HEK293 (cell line): ENCODE measurements at regions not wholly inside any gene's neighbourhood (a gene's known extent, or its start where the extent isn't known, plus 50 kb on each side); places are given as distances from the start of the nearest gene placed in this dataset.

ENCODE experiments used
- CTCF ChIA-PET: fragments of 350-600 bp; formaldehyde crosslinking; extraction: SDS; loops from one replicate; lab custom pipeline; 2021; ENCODE audit warnings: antibody characterized with exemption; lab: Yijun Ruan, JAX
- POLR2A ChIA-PET: fragments of 300-600 bp; formaldehyde crosslinking; extraction: SDS; loops from one replicate; lab custom pipeline; 2020; ENCODE audit warnings: antibody characterized with exemption, inconsistent platforms; lab: Yijun Ruan, JAX
- H3K27ac ChIP-seq: fragments of 200-500 bp; sonication (Bioruptor generic); 2 replicates; pipeline ENCODE4 v1.5.1; 2014; ENCODE audit warnings: low read depth, low read length, control low read depth, inconsistent platforms; ENCODE audit errors: extremely low read depth
- H3K36me3 ChIP-seq, 2 experiments: fragments of 200-500 bp in 1 of 2; sonication (Bioruptor generic) in 1 of 2; 1 replicate in 1 of 2; 2 replicates in 1 of 2; pipeline ENCODE4 v1.5.1; 2014 to 2017; ENCODE audit warnings: inconsistent platforms in 2 of 2, low read length in 2 of 2; ENCODE audit not compliant: control insufficient read depth in 2 of 2, insufficient read depth in 1 of 2
- H3K4me1 ChIP-seq: fragments of 200-500 bp; sonication (Bioruptor generic); 2 replicates; pipeline ENCODE4 v1.5.1; 2014; ENCODE audit warnings: mild to moderate bottlenecking, low read length, inconsistent platforms; ENCODE audit not compliant: control insufficient read depth, insufficient read depth
- H3K4me3 ChIP-seq: 2 replicates; pipeline ENCODE4 v1.5.1; 2011; ENCODE audit warnings: low read depth, mild to moderate bottlenecking, control low read depth, low read length, moderate library complexity
- H3K9me3 ChIP-seq: fragments of 200-500 bp; sonication (Bioruptor generic); 2 replicates; pipeline ENCODE4 v1.5.1; 2014; ENCODE audit warnings: low read depth, low read length, inconsistent platforms; ENCODE audit not compliant: control insufficient read depth, insufficient read depth
- BCL11B ChIP-seq: fragments of 450-650 bp; formaldehyde crosslinking; IDR thresholded peaks from 2 replicates; pipeline ENCODE4 v1.5.1; 2016; ENCODE audit warnings: low read depth, missing biosample characterization, missing genetic modification characterization
- FEZF1 ChIP-seq: fragments of 450-650 bp; formaldehyde crosslinking; IDR thresholded peaks from 2 replicates; pipeline ENCODE4 v1.5.1; 2016; ENCODE audit warnings: missing biosample characterization, missing genetic modification characterization
- KLF10 ChIP-seq: fragments of 450-650 bp; IDR thresholded peaks from 2 replicates; pipeline ENCODE4 v1.5.1; 2018; ENCODE audit warnings: missing biosample characterization, mild to moderate bottlenecking, missing genetic modification characterization
- OSR2 ChIP-seq: fragments of 450-650 bp; formaldehyde crosslinking; IDR thresholded peaks from 2 replicates; pipeline ENCODE4 v1.5.1; 2016; ENCODE audit warnings: missing biosample characterization, missing genetic modification characterization
- ZBTB17 ChIP-seq: fragments of 450-650 bp; formaldehyde crosslinking; IDR thresholded peaks from 2 replicates; pipeline ENCODE4 v1.5.1; 2016; ENCODE audit warnings: missing biosample characterization, missing genetic modification characterization
- ZBTB21 ChIP-seq: fragments of 450-650 bp; formaldehyde crosslinking; IDR thresholded peaks from 2 replicates; pipeline ENCODE4 v1.5.1; 2017; ENCODE audit warnings: missing biosample characterization, missing genetic modification characterization
- ZNF133 ChIP-seq: fragments of 450-650 bp; formaldehyde crosslinking; IDR thresholded peaks from 2 replicates; pipeline ENCODE4 v1.5.1; 2016; ENCODE audit warnings: missing biosample characterization, missing genetic modification characterization
- ZNF274 ChIP-seq, 2 experiments: fragments of 200-500 bp in 1 of 2; fragments of 450-650 bp in 1 of 2; sonication (Bioruptor generic) in 1 of 2; formaldehyde crosslinking in 1 of 2; IDR thresholded peaks; 2 replicates each; pipeline versions ENCODE4 v1.5.1 to v1.6.1; 2014 to 2016; ENCODE audit warnings: borderline replicate concordance in 1 of 2, inconsistent platforms in 1 of 2, low read length in 1 of 2, missing biosample characterization in 1 of 2, missing genetic modification characterization in 1 of 2
- ZNF510 ChIP-seq: fragments of 450-650 bp; formaldehyde crosslinking; IDR thresholded peaks from 2 replicates; pipeline ENCODE4 v1.5.1; 2018; ENCODE audit warnings: mild to moderate bottlenecking, missing genetic modification characterization, missing biosample characterization; ENCODE audit not compliant: insufficient replicate concordance
- ZNF529 ChIP-seq: fragments of 450-650 bp; formaldehyde crosslinking; IDR thresholded peaks from 2 replicates; pipeline ENCODE4 v1.5.1; 2017; ENCODE audit warnings: missing genetic modification characterization, missing biosample characterization; ENCODE audit not compliant: insufficient replicate concordance
- ZNF654 ChIP-seq: fragments of 450-650 bp; formaldehyde crosslinking; IDR thresholded peaks from 2 replicates; pipeline ENCODE4 v1.5.1; 2016; ENCODE audit warnings: low read depth, missing biosample characterization, missing genetic modification characterization
- ZNF707 ChIP-seq: fragments of 450-650 bp; formaldehyde crosslinking; IDR thresholded peaks from 2 replicates; pipeline ENCODE4 v1.5.1; 2016; ENCODE audit warnings: missing biosample characterization, missing genetic modification characterization
- ZNF777 ChIP-seq: fragments of 450-650 bp; formaldehyde crosslinking; IDR thresholded peaks from 2 replicates; pipeline ENCODE4 v1.5.1; 2017; ENCODE audit warnings: missing biosample characterization, missing genetic modification characterization, borderline replicate concordance
- TF ChIP-seq, protein P1 (sequence below): fragments of 450-650 bp; formaldehyde crosslinking; IDR thresholded peaks from 2 replicates; pipeline ENCODE4 v1.5.1; 2017; ENCODE audit warnings: missing biosample characterization, missing genetic modification characterization
- TF ChIP-seq, protein P2 (sequence below): fragments of 450-650 bp; formaldehyde crosslinking; IDR thresholded peaks from 2 replicates; pipeline ENCODE4 v1.5.1; 2016; ENCODE audit warnings: missing biosample characterization, missing genetic modification characterization
- TF ChIP-seq, protein P3 (sequence below): fragments of 450-650 bp; formaldehyde crosslinking; IDR thresholded peaks from 2 replicates; pipeline ENCODE4 v1.5.1; 2016; ENCODE audit warnings: missing biosample characterization, missing genetic modification characterization

DNA sequence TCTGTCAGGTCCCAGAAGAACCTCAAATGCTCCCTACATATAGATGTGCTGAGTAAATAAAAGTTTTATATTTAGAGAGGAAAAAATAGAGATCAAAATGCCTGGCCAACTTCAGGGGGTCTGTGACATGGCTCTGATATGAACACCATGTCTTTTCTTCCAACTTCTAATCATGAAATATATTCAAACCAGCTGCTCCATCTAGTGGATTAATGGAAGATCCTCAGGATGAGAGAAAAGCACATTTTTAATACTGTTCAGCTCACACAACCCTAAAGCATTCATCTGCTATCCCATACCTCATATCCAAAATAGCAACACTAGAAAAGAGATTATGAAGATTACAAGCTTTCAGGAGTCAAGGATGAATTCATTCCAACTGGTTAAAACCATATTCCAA lies 56.0 kb upstream of the DOCK9 start:
- Histone ChIP-seq H3K4me3 (no peak overlapping the region), H3K36me3 (no peaks in the 10 kb centered on the region), H3K27ac (no peak overlapping the region), H3K9me3 (no peaks in the 10 kb centered on the region), H3K4me1 (no peaks in the 10 kb centered on the region)
- TF ChIP-seq BCL11B (tag by site-specific recombination) (no peak), ZBTB21 (tag by site-specific recombination) (no peak), ZNF654 (peak; percentile 75)
- ChIA-PET POLR2A (no interaction called here), CTCF (interaction anchor here (0.6 to 1.4 kb wide), 11 partner anchors 14 to 564 kb away, joined by 3 to 6 read pairs (median 4); no protein-coding TSS in a partner anchor)

DNA sequence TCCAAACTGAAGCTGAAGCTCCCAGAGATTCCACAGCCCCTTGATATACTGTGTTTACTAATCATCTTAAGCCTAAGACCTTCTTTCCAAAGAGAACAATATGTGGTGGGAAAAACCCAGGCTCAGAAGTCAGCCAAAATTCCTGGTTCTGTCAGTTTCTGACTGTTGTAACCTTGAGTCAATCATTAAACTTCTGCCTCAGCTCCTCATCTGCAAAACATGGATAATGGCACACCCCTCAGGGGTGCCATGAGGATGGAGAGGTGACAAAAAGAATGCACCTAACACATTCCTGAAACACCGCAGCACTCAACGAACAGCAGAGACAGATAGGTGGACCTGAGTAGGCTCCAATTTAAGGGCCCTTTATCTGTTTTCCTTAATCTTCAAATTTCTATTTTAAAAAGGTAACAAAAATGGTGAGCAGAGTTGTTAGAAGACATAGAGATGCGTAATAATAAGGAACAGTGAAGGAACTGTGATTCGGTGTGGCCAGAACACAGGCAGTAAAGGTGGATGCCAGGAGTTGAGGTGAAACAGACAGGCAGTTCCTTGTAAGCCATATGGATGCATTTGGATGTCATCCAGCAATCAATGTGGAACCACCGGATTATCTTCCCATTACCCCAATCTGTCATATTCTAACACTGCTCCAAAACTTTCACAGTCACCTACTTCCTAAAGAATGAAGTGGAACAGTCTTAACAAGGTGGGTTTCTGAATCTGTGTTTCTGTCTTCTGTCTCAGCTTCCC lies 56.6 kb upstream of the DOCK9 start:
- ChIA-PET CTCF (interaction anchor here (0.6 to 1.4 kb wide), 12 partner anchors 13 to 564 kb away, joined by 3 to 6 read pairs (median 4); no protein-coding TSS in a partner anchor), POLR2A (interaction anchor here (0.5 kb wide), 1 partner anchor 129 kb away, joined by 7 read pairs; no protein-coding TSS in a partner anchor)
- Histone ChIP-seq H3K4me3 (no peak overlapping the region), H3K36me3 (no peaks in the 10 kb centered on the region), H3K27ac (no peak overlapping the region), H3K4me1 (no peaks in the 10 kb centered on the region), H3K9me3 (no peaks in the 10 kb centered on the region)
- TF ChIP-seq ZNF777 (no peak), KLF10 (tag by site-specific recombination) (no peak), ZBTB17 (tag by site-specific recombination) (no peak), ZNF529 (tag by site-specific recombination) (no peak), ZNF510 (tag by site-specific recombination) (no peak), OSR2 (tag by site-specific recombination) (no peak), FEZF1 (tag by site-specific recombination) (no peak), ZNF133 (tag by site-specific recombination) (no peak), ZNF274 (IDR thresholded peaks at IDR 0.05; ENCODE audit: low read length) (no peak), ZNF274 (tag by site-specific recombination; IDR thresholded peaks at IDR 0.05; ENCODE audit: borderline replicate concordance) (no peak), ZNF707 (tag by site-specific recombination) (no peak)
- TF ChIP-seq, protein P1, sequence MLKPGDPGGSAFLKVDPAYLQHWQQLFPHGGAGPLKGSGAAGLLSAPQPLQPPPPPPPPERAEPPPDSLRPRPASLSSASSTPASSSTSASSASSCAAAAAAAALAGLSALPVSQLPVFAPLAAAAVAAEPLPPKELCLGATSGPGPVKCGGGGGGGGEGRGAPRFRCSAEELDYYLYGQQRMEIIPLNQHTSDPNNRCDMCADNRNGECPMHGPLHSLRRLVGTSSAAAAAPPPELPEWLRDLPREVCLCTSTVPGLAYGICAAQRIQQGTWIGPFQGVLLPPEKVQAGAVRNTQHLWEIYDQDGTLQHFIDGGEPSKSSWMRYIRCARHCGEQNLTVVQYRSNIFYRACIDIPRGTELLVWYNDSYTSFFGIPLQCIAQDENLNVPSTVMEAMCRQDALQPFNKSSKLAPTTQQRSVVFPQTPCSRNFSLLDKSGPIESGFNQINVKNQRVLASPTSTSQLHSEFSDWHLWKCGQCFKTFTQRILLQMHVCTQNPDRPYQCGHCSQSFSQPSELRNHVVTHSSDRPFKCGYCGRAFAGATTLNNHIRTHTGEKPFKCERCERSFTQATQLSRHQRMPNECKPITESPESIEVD (tag by site-specific recombination), result no peak
- TF ChIP-seq, protein P2, sequence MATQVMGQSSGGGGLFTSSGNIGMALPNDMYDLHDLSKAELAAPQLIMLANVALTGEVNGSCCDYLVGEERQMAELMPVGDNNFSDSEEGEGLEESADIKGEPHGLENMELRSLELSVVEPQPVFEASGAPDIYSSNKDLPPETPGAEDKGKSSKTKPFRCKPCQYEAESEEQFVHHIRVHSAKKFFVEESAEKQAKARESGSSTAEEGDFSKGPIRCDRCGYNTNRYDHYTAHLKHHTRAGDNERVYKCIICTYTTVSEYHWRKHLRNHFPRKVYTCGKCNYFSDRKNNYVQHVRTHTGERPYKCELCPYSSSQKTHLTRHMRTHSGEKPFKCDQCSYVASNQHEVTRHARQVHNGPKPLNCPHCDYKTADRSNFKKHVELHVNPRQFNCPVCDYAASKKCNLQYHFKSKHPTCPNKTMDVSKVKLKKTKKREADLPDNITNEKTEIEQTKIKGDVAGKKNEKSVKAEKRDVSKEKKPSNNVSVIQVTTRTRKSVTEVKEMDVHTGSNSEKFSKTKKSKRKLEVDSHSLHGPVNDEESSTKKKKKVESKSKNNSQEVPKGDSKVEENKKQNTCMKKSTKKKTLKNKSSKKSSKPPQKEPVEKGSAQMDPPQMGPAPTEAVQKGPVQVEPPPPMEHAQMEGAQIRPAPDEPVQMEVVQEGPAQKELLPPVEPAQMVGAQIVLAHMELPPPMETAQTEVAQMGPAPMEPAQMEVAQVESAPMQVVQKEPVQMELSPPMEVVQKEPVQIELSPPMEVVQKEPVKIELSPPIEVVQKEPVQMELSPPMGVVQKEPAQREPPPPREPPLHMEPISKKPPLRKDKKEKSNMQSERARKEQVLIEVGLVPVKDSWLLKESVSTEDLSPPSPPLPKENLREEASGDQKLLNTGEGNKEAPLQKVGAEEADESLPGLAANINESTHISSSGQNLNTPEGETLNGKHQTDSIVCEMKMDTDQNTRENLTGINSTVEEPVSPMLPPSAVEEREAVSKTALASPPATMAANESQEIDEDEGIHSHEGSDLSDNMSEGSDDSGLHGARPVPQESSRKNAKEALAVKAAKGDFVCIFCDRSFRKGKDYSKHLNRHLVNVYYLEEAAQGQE (tag by site-specific recombination), result no peak
- TF ChIP-seq, protein P3, sequence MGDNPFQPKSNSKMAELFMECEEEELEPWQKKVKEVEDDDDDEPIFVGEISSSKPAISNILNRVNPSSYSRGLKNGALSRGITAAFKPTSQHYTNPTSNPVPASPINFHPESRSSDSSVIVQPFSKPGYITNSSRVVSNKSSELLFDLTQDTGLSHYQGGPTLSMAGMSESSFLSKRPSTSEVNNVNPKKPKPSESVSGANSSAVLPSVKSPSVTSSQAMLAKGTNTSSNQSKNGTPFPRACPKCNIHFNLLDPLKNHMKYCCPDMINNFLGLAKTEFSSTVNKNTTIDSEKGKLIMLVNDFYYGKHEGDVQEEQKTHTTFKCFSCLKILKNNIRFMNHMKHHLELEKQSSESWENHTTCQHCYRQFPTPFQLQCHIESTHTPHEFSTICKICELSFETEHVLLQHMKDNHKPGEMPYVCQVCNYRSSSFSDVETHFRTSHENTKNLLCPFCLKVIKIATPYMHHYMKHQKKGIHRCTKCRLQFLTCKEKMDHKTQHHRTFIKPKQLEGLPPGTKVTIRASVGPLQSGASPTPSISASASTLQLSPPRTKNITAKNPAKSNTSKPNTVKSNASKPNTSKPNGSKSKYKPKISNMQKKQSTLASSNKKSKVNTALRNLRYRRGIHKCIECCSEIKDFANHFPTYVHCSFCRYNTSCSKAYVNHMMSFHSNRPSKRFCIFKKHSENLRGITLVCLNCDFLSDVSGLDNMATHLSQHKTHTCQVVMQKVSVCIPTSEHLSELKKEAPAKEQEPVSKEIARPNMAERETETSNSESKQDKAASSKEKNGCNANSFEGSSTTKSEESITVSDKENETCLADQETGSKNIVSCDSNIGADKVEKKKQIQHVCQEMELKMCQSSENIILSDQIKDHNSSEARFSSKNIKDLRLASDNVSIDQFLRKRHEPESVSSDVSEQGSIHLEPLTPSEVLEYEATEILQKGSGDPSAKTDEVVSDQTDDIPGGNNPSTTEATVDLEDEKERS (tag by site-specific recombination), result no peak
